LNCaP clone FGC (cell line): ENCODE measurements at regions not wholly inside any gene's neighbourhood (a gene's known extent, or its start where the extent isn't known, plus 50 kb on each side); places are given as distances from the start of the nearest gene placed in this dataset.
A peak's percentile ranks its signal among the peaks of the same experiment; 100 is the strongest.

Source experiments
- DNase-seq: peaks from one replicate; pipeline ENCODE4 v3.0.0-alpha.2; 2011; ENCODE audit warnings: low read depth
- H3K4me3 ChIP-seq: 2 replicates; pipeline ENCODE4 v1.5.1; 2011; ENCODE audit warnings: mild to moderate bottlenecking, low read depth, low read length, control low read depth
- CTCF ChIP-seq: IDR thresholded peaks from 2 replicates; pipeline ENCODE4 v1.5.1; 2012; ENCODE audit warnings: mild to moderate bottlenecking; ENCODE audit not compliant: control insufficient read depth, insufficient read depth; ENCODE audit errors: extremely low read depth

GRCh38 chr13:109592770-109593169, 193.6 kb downstream of the IRS2 start:
- H3K4me3 ChIP-seq, result no peak overlapping the region
- no peak for TF ChIP-seq CTCF
- no peak for DNase-seq

GRCh38 chr13:109587689-109588088, 198.7 kb downstream of the IRS2 start:
- no peak for DNase-seq
- no peak overlapping the region for H3K4me3 ChIP-seq
- TF ChIP-seq CTCF, result no peak

- no peak for TF ChIP-seq CTCF
- no peak overlapping the region for H3K4me3 ChIP-seq
- DNase-seq, result no peak
These were observed 199.7 kb downstream of the IRS2 start for GRCh38 chr13:109586509-109587346.

GRCh38 chr13:109584844-109585361, 201.5 kb downstream of the IRS2 start:
- TF ChIP-seq CTCF, result no peak
- no peak for DNase-seq
- H3K4me3 ChIP-seq, result no peak overlapping the region

GRCh38 chr13:109577191-109577700, 209.1 kb downstream of the IRS2 start:
- no peak overlapping the region for H3K4me3 ChIP-seq
- no peak for TF ChIP-seq CTCF
- no peak for DNase-seq

GRCh38 chr13:109576331-109576813, 210.0 kb downstream of the IRS2 start:
- DNase-seq, result peak; percentile 87
- H3K4me3 ChIP-seq, result no peak overlapping the region
- TF ChIP-seq CTCF, result no peak
